ENCODE measurements at regions not wholly inside any gene's neighbourhood (a gene's known extent, or its start where the extent isn't known, plus 50 kb on each side); places are given as distances from the start of the nearest gene placed in this dataset.

GRCh38 chr3:72432246-72432645 is 416.0 kb downstream of the SHQ1 start:
- TF ChIP-seq, protein P1, sequence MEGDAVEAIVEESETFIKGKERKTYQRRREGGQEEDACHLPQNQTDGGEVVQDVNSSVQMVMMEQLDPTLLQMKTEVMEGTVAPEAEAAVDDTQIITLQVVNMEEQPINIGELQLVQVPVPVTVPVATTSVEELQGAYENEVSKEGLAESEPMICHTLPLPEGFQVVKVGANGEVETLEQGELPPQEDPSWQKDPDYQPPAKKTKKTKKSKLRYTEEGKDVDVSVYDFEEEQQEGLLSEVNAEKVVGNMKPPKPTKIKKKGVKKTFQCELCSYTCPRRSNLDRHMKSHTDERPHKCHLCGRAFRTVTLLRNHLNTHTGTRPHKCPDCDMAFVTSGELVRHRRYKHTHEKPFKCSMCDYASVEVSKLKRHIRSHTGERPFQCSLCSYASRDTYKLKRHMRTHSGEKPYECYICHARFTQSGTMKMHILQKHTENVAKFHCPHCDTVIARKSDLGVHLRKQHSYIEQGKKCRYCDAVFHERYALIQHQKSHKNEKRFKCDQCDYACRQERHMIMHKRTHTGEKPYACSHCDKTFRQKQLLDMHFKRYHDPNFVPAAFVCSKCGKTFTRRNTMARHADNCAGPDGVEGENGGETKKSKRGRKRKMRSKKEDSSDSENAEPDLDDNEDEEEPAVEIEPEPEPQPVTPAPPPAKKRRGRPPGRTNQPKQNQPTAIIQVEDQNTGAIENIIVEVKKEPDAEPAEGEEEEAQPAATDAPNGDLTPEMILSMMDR (IDR thresholded peaks at IDR 0.05) = no peak
- no peak for TF ChIP-seq POLR2AphosphoS5 (IDR thresholded peaks at IDR 0.05)

Measured in gastroesophageal sphincter (tissue), 3 donors.